ENCODE measurements at regions not wholly inside any gene's neighbourhood (a gene's known extent, or its start where the extent isn't known, plus 50 kb on each side); places are given as distances from the start of the nearest gene placed in this dataset.

GRCh38 chr14:101379842-101380241 is 181.5 kb upstream of the DIO3 start:
- TF ChIP-seq CTCF (IDR thresholded peaks at IDR 0.05; ENCODE audit: extremely low read depth, insufficient read depth, missing control alignments), result no peak
- DNase-seq (ENCODE audit: low spot score), result no peak
- in situ Hi-C loops (cut with MboI; ENCODE audit: low pct_unique_long_range_greater_than_20kb, low sequenced_read_pairs, unreplicated experiment), result no loop called here

GRCh38 chr14:101380512-101380911 is 180.8 kb upstream of the DIO3 start:
- DNase-seq (ENCODE audit: low spot score), result no peak
- in situ Hi-C loops (cut with MboI; ENCODE audit: low pct_unique_long_range_greater_than_20kb, low sequenced_read_pairs, unreplicated experiment), result no loop called here
- no peak for TF ChIP-seq CTCF (IDR thresholded peaks at IDR 0.05; ENCODE audit: extremely low read depth, insufficient read depth, missing control alignments)

DNA sequence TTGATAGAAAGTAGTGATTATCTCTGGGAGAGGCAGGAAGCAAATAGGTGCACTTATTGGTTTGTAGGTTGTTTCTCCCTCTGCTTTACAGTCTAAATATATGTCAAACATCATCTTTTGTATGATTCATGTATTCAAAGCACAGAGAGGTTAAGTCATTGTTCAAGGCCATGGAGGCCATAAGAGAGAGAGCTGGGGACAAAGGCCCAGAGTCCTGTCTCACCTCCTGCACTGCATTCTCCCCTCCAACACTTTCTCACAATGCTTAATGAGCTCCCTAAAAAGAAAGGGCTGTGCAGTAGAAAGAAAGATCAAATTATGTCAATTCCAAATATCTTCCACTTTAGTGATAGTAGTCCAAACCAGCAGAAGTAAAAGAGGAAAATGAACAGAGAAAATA is 180.4 kb upstream of the DIO3 start:
- DNase-seq (ENCODE audit: low spot score), result no peak
- no peak for TF ChIP-seq CTCF (IDR thresholded peaks at IDR 0.05; ENCODE audit: extremely low read depth, insufficient read depth, missing control alignments)
- in situ Hi-C loops (cut with MboI; ENCODE audit: low pct_unique_long_range_greater_than_20kb, low sequenced_read_pairs, unreplicated experiment), result no loop called here

- TF ChIP-seq CTCF (IDR thresholded peaks at IDR 0.05; ENCODE audit: extremely low read depth, insufficient read depth, missing control alignments), result no peak
- DNase-seq (ENCODE audit: low spot score), result no peak
- in situ Hi-C loops (cut with MboI; ENCODE audit: low pct_unique_long_range_greater_than_20kb, low sequenced_read_pairs, unreplicated experiment), result no loop called here
Observed at GRCh38 chr14:101383737-101384338, 177.5 kb upstream of the DIO3 start.

GRCh38 chr14:101394374-101394773 is 166.9 kb upstream of the DIO3 start:
- in situ Hi-C loops (cut with MboI; ENCODE audit: low pct_unique_long_range_greater_than_20kb, low sequenced_read_pairs, unreplicated experiment), result no loop called here
- no peak for DNase-seq (ENCODE audit: low spot score)
- no peak for TF ChIP-seq CTCF (IDR thresholded peaks at IDR 0.05; ENCODE audit: extremely low read depth, insufficient read depth, missing control alignments)

- no peak for DNase-seq (ENCODE audit: low spot score)
- in situ Hi-C loops (cut with MboI; ENCODE audit: low pct_unique_long_range_greater_than_20kb, low sequenced_read_pairs, unreplicated experiment), result no loop called here
- TF ChIP-seq CTCF (IDR thresholded peaks at IDR 0.05; ENCODE audit: extremely low read depth, insufficient read depth, missing control alignments), result no peak
Observed at GRCh38 chr14:101395779-101396178, 165.5 kb upstream of the DIO3 start.

GRCh38 chr14:101397206-101397605 is 164.1 kb upstream of the DIO3 start:
- TF ChIP-seq CTCF (IDR thresholded peaks at IDR 0.05; ENCODE audit: extremely low read depth, insufficient read depth, missing control alignments), result no peak

More at GRCh38 chr14:101397206-101397605, 164.1 kb upstream of the DIO3 start:
- in situ Hi-C loops (cut with MboI; ENCODE audit: low pct_unique_long_range_greater_than_20kb, low sequenced_read_pairs, unreplicated experiment), result no loop called here
- no peak for DNase-seq (ENCODE audit: low spot score)
